Activated CD4-positive, alpha-beta T cell treated with anti-CD3 and anti-CD28 coated beads, Interleukin-2, amount 50 U/mL, for 24 hours (primary cell): ENCODE measurements at regions not wholly inside any gene's neighbourhood (a gene's known extent, or its start where the extent isn't known, plus 50 kb on each side); places are given as distances from the start of the nearest gene placed in this dataset.

ENCODE experiments used
- DNase-seq, 2 donors: peaks; one replicate each; pipeline ENCODE4 v3.0.0-alpha.2; 2020; ENCODE audit warnings: low read depth in 1 of 2, low spot score in 1 of 2

GRCh38 chr5:4442221-4442620 lies 697.9 kb upstream of the ADAMTS16 start:
- DNase-seq, result no peak

GRCh38 chr5:4447657-4448056 lies 692.5 kb upstream of the ADAMTS16 start:
- DNase-seq, result no peak

GRCh38 chr5:4453655-4454054 lies 686.5 kb upstream of the ADAMTS16 start:
- DNase-seq, result no peak

- no peak for DNase-seq
Measured at GRCh38 chr5:4479426-4479825, 660.7 kb upstream of the ADAMTS16 start.

GRCh38 chr5:4480528-4481349 lies 659.4 kb upstream of the ADAMTS16 start:
- no peak for DNase-seq

- DNase-seq, result no peak
Measured at GRCh38 chr5:4487581-4487980, 652.5 kb upstream of the ADAMTS16 start.

GRCh38 chr5:4511996-4512656 lies 628.0 kb upstream of the ADAMTS16 start:
- no peak for DNase-seq

GRCh38 chr5:4513381-4513780 lies 626.7 kb upstream of the ADAMTS16 start:
- DNase-seq, result no peak

GRCh38 chr5:4514067-4514648 lies 626.0 kb upstream of the ADAMTS16 start:
- DNase-seq, result no peak

GRCh38 chr5:4518903-4519672 lies 621.0 kb upstream of the ADAMTS16 start:
- no peak for DNase-seq

GRCh38 chr5:4520559-4520958 lies 619.6 kb upstream of the ADAMTS16 start:
- DNase-seq, result no peak

GRCh38 chr5:4523038-4523437 lies 617.1 kb upstream of the ADAMTS16 start:
- no peak for DNase-seq

GRCh38 chr5:4531756-4532704 lies 608.1 kb upstream of the ADAMTS16 start:
- DNase-seq, result no peak

GRCh38 chr5:4532705-4533080 lies 607.4 kb upstream of the ADAMTS16 start:
- DNase-seq, result no peak

GRCh38 chr5:4533457-4534105 lies 606.5 kb upstream of the ADAMTS16 start:
- no peak for DNase-seq

GRCh38 chr5:4537489-4537888 lies 602.6 kb upstream of the ADAMTS16 start:
- no peak for DNase-seq

- DNase-seq, result no peak
Measured at GRCh38 chr5:4540375-4541173, 599.6 kb upstream of the ADAMTS16 start.

GRCh38 chr5:4541334-4541733 lies 598.8 kb upstream of the ADAMTS16 start:
- DNase-seq, result no peak

GRCh38 chr5:4542145-4542778 lies 597.9 kb upstream of the ADAMTS16 start:
- no peak for DNase-seq
